ENCODE measurements at regions not wholly inside any gene's neighbourhood (a gene's known extent, or its start where the extent isn't known, plus 50 kb on each side); places are given as distances from the start of the nearest gene placed in this dataset.

DNA sequence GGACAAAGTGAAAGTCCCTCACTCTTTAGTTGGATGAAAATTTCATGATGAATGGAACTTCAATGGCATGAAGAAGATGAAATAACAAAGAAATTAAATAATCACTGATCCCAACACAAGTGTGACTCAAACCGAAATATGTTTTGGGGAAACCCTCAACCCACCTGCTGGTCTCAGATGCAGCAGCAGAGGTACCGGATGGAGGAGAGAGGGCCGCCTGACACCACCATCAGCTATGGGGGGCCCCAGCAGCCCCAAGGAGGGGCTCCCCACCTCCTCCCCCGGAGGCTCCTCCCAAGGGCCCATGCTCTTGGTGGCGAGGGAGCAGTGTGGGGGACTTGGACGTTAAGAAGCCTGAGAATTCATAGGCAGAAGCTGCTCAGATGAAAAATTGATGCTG is 137.2 kb upstream of the ADARB2 start:
- Histone ChIP-seq H3K4me1 (ENCODE audit: insufficient read depth, low read length) (no peaks in the 10 kb centered on the region), H3K4me3 (ENCODE audit: low read length) (no peak overlapping the region), H3K27me3 (ENCODE audit: insufficient read depth, low read length) (no peaks in the 10 kb centered on the region), H3K36me3 (ENCODE audit: insufficient read depth, low read length) (no peaks in the 10 kb centered on the region), H3K9me3 (ENCODE audit: insufficient read depth, low read depth, low read length) (peaks cover 9% of the 10 kb centered on the region), H3K9ac (ENCODE audit: low read depth, low read length) (no peak overlapping the region), H3K27ac (ENCODE audit: low read depth, low read length) (no peak overlapping the region)
- WGBS, result 92% methylated on average over 6 of the region's 6 CpGs

DNA sequence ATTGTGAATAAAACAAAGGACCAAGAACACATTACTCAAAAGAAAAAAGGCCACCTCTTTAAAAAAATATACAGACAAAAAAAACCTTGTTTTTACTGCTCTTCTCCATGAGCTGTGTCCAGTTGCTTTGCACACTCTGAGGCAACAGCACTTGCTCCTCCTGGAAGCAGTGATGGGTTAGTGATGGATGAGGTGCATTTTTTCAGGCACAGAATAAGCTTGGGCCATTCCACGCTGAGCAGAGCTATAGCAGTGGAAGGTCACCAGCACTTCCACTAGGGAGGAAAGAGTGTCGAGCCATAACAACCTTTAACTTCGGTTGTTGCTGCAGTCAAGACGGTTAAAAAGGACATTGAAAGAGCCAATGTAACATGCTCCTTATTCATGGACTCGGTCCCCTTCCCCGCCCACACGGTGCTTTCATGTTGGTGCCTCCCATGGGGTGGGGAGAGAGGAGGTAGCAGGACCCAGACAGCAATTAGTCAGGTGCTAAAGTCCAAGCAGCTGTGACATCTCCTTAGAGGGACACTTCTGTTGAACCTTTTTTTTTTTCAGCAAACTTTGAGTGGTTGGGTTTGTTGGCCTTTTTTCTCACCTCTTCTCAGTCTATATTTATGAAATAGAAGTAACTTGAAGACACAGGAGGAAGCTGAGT is 136.5 kb upstream of the ADARB2 start:
- 88% methylated on average over 7 of the region's 7 CpGs for WGBS
- no peaks in the 10 kb centered on the region for H3K4me1 ChIP-seq (ENCODE audit: insufficient read depth, low read length)
- no peak overlapping the region for H3K4me3 ChIP-seq (ENCODE audit: low read length)
- peaks cover 9% of the 10 kb centered on the region for H3K9me3 ChIP-seq (ENCODE audit: insufficient read depth, low read depth, low read length)
- H3K36me3 ChIP-seq (ENCODE audit: insufficient read depth, low read length), result no peaks in the 10 kb centered on the region
- H3K27me3 ChIP-seq (ENCODE audit: insufficient read depth, low read length), result no peaks in the 10 kb centered on the region
- H3K9ac ChIP-seq (ENCODE audit: low read depth, low read length), result no peak overlapping the region
- no peak overlapping the region for H3K27ac ChIP-seq (ENCODE audit: low read depth, low read length)

DNA sequence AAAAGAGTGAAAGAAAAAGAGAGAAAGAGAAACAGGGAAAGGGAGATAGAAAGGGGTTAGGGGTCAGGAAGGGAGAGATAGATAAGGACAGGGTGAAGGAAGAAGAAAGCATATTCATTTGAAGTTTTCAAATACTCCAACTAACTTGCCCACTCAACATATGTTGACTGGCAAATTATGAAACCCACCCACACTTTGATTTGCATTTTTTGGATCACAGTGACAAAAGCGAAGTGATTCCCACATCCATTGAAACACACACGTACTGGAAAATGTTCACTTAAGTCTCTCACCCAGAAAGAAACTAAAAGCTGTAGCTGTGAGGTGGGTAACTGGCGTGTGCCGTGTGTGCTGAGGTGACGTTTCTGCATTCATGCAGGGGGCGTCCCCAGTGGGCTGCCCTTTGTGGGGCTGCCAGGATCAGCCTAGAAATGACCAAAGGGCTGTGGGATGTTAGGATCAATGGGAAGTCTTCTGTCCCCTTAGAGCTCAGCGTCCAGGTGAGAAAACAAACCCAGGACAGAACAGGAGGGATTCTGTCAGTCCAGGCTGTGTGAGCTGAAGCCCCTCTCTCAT is 134.9 kb upstream of the ADARB2 start:
- 93% methylated on average over 7 of the region's 7 CpGs for WGBS
- Histone ChIP-seq H3K36me3 (ENCODE audit: insufficient read depth, low read length) (no peaks in the 10 kb centered on the region), H3K27me3 (ENCODE audit: insufficient read depth, low read length) (no peaks in the 10 kb centered on the region), H3K9me3 (ENCODE audit: insufficient read depth, low read depth, low read length) (peaks cover 9% of the 10 kb centered on the region), H3K4me1 (ENCODE audit: insufficient read depth, low read length) (no peaks in the 10 kb centered on the region), H3K27ac (ENCODE audit: low read depth, low read length) (no peak overlapping the region), H3K4me3 (ENCODE audit: low read length) (no peak overlapping the region), H3K9ac (ENCODE audit: low read depth, low read length) (no peak overlapping the region)

DNA sequence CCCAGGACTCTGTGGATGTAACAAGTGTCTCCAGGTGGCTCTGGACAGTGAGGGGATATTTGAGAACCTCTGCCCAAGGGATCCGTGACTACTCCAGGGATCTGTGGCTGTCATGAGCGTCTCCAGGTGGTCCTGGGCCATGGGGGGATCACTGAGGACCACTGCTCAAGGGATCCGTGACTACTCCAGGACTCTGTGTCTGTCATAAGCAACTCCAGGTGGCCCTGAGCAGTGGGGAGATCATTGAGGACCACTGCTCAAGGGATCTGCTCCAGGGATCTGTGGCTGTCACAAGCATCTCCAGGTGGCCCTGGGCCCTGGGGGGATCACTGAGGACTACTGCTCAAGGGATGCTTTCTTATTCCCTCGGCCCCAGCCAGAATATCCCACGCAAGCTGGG is 133.2 kb upstream of the ADARB2 start:
- peaks cover 4% of the 10 kb centered on the region for H3K9me3 ChIP-seq (ENCODE audit: insufficient read depth, low read depth, low read length)
- no peak overlapping the region for H3K27ac ChIP-seq (ENCODE audit: low read depth, low read length)
- H3K4me1 ChIP-seq (ENCODE audit: insufficient read depth, low read length), result no peaks in the 10 kb centered on the region
- WGBS, result 83% methylated on average over 5 of the region's 5 CpGs
- no peaks in the 10 kb centered on the region for H3K27me3 ChIP-seq (ENCODE audit: insufficient read depth, low read length)
- no peaks in the 10 kb centered on the region for H3K36me3 ChIP-seq (ENCODE audit: insufficient read depth, low read length)
- H3K9ac ChIP-seq (ENCODE audit: low read depth, low read length), result no peak overlapping the region
- H3K4me3 ChIP-seq (ENCODE audit: low read length), result no peak overlapping the region

DNA sequence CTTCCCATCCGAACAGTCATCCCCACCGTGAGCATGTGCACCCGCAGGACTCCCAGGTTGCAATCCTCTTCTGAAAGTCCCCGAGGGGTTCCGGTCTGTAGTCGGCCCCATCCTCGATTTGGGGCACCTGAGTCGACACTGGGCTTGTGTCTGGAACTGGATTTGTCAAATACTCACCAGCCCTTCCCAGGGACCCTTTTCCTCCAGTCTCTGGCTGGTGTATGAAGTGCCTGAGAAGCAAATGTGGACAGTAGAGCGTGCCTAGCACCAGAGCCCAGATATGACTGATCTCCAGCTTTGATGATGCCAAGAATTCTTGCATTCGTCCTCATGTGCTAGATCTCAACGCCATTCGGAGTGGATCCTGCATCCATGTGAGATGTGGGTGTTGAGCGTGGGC is 132.5 kb upstream of the ADARB2 start:
- Histone ChIP-seq H3K9ac (ENCODE audit: low read depth, low read length) (no peak overlapping the region), H3K9me3 (ENCODE audit: insufficient read depth, low read depth, low read length) (0 out of 2 replicates have a peak, but pooled peaks cover 6% of the 10 kb centered on the region), H3K27ac (ENCODE audit: low read depth, low read length) (no peak overlapping the region), H3K4me3 (ENCODE audit: low read length) (no peak overlapping the region), H3K27me3 (ENCODE audit: insufficient read depth, low read length) (no peaks in the 10 kb centered on the region), H3K4me1 (ENCODE audit: insufficient read depth, low read length) (no peaks in the 10 kb centered on the region), H3K36me3 (ENCODE audit: insufficient read depth, low read length) (no peaks in the 10 kb centered on the region)
- WGBS, result 95% methylated on average over 13 of the region's 13 CpGs

DNA sequence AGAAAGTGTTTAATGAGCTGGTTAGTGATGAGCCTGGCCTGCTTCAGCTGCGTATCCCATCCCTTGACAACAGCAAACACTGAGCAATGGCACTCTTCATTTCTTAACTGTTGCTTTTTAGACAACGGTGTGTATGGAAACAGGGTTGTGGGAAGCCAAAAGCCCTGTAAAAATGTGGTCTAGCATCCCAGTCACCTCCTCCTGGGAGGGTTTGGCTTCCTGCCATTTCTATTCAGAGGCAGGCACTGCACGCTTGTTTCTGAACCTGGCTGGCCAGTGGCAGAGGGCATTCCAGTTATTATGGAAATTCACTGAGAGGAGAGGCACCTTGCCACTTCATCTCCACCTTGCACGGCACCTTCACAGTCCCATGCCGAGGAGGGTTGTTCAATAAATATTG is 123.0 kb upstream of the ADARB2 start:
- no peak overlapping the region for H3K27ac ChIP-seq (ENCODE audit: low read depth, low read length)
- no peak overlapping the region for H3K4me3 ChIP-seq (ENCODE audit: low read length)
- no peaks in the 10 kb centered on the region for H3K4me1 ChIP-seq (ENCODE audit: insufficient read depth, low read length)
- WGBS, result 85% methylated on average over 5 of the region's 5 CpGs
- peaks cover 17% of the 10 kb centered on the region; the same call in 1 of the 2 replicates for H3K9me3 ChIP-seq (ENCODE audit: insufficient read depth, low read depth, low read length)
- H3K27me3 ChIP-seq (ENCODE audit: insufficient read depth, low read length), result no peaks in the 10 kb centered on the region
- no peak overlapping the region for H3K9ac ChIP-seq (ENCODE audit: low read depth, low read length)
- H3K36me3 ChIP-seq (ENCODE audit: insufficient read depth, low read length), result no peaks in the 10 kb centered on the region

DNA sequence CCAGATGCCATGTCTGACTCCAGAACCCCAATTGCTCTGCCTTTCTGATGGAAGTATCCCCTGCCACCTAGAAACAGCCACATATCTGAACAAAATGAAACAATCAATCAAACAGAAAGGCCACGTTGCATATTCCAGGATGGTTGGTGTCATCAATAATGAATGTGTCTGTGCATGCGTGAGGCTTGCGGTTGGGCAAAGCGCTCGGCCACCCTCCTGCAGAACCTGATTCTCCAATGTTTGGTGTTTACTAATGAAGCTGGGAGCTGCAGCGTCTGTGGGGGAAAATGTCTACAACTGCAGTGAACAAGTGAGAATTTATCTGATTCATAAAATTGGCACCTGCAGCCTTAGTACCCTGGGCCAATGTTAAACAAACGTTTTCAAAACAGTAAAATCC is 121.2 kb upstream of the ADARB2 start:
- WGBS, result 87% methylated on average over 7 of the region's 7 CpGs
- Histone ChIP-seq H3K36me3 (ENCODE audit: insufficient read depth, low read length) (no peaks in the 10 kb centered on the region), H3K27me3 (ENCODE audit: insufficient read depth, low read length) (no peaks in the 10 kb centered on the region), H3K27ac (ENCODE audit: low read depth, low read length) (no peak overlapping the region), H3K4me1 (ENCODE audit: insufficient read depth, low read length) (no peaks in the 10 kb centered on the region), H3K9me3 (ENCODE audit: insufficient read depth, low read depth, low read length) (0 out of 2 replicates have a peak, but pooled peaks cover 1% of the 10 kb centered on the region), H3K9ac (ENCODE audit: low read depth, low read length) (no peak overlapping the region), H3K4me3 (ENCODE audit: low read length) (no peak overlapping the region)

DNA sequence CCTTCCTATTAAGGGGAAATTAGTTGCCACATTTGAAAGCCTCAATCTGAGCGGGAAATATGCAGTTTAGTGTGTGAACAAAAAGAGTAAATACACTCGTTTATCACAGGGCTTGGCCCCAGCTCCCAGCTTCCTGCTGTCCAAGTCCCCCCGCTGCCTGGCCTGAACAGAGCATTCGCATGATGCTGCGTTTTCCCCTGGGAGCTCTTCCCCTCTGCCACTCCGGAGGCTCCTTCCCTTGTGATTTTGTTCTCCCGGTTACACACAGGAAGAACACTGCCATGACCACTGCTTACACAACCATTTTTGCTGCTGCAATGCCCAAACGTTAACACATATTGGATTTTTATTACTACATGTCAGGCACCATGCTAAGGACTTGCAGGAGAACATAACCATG is 120.7 kb upstream of the ADARB2 start:
- Histone ChIP-seq H3K4me1 (ENCODE audit: insufficient read depth, low read length) (no peaks in the 10 kb centered on the region), H3K9me3 (ENCODE audit: insufficient read depth, low read depth, low read length) (no peaks in the 10 kb centered on the region), H3K9ac (ENCODE audit: low read depth, low read length) (no peak overlapping the region), H3K27ac (ENCODE audit: low read depth, low read length) (no peak overlapping the region), H3K36me3 (ENCODE audit: insufficient read depth, low read length) (no peaks in the 10 kb centered on the region), H3K4me3 (ENCODE audit: low read length) (no peak overlapping the region), H3K27me3 (ENCODE audit: insufficient read depth, low read length) (no peaks in the 10 kb centered on the region)
- WGBS, result 89% methylated on average over 8 of the region's 8 CpGs

DNA sequence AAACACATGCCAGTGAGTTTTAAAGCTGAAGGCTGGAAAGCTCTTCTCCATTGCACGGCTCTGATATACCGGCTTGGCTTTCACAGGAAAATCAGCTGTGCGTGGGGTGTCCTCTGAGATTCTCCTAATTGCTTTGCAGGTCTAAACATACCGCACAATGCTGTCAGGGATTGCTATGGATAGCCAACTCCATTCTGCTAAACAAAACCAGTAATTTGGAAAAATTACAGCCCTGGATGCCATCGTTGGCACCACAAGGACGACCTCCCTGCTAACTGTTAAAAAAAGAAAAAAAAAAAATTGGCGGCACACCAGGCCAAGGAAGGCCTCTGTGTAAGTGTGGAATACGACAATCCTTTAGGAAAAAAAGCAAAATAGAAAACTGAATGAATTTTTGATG is 118.6 kb upstream of the ADARB2 start:
- Histone ChIP-seq H3K4me3 (ENCODE audit: low read length) (no peak overlapping the region), H3K9ac (ENCODE audit: low read depth, low read length) (no peak overlapping the region), H3K9me3 (ENCODE audit: insufficient read depth, low read depth, low read length) (no peaks in the 10 kb centered on the region), H3K36me3 (ENCODE audit: insufficient read depth, low read length) (no peaks in the 10 kb centered on the region), H3K27ac (ENCODE audit: low read depth, low read length) (no peak overlapping the region), H3K4me1 (ENCODE audit: insufficient read depth, low read length) (no peaks in the 10 kb centered on the region), H3K27me3 (ENCODE audit: insufficient read depth, low read length) (no peaks in the 10 kb centered on the region)
- WGBS, result 96% methylated on average over 8 of the region's 8 CpGs

DNA sequence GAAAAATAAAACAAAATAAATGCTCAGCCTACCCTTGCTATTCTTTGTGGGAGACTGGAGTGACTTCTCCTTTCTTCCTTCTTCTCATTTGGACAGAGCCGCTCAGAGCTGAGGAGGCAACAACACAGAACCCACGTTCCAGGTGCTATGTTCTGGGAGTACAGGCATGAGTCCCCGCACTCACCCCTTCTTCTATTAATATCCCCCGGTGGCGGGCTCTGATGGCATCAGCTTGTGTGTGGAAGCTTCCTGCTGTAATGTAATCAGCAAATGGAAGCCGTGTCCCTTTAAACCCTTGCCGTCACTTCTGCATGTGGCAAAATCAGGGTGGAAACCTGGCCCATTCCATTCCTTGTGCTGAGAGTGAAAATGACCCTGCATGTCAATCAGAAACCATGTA is 116.9 kb upstream of the ADARB2 start:
- Histone ChIP-seq H3K4me3 (ENCODE audit: low read length) (no peak overlapping the region), H3K4me1 (ENCODE audit: insufficient read depth, low read length) (no peaks in the 10 kb centered on the region), H3K27ac (ENCODE audit: low read depth, low read length) (no peak overlapping the region), H3K36me3 (ENCODE audit: insufficient read depth, low read length) (no peaks in the 10 kb centered on the region), H3K9me3 (ENCODE audit: insufficient read depth, low read depth, low read length) (no peaks in the 10 kb centered on the region), H3K27me3 (ENCODE audit: insufficient read depth, low read length) (no peaks in the 10 kb centered on the region), H3K9ac (ENCODE audit: low read depth, low read length) (no peak overlapping the region)
- WGBS, result 98% methylated on average over 7 of the region's 7 CpGs

DNA sequence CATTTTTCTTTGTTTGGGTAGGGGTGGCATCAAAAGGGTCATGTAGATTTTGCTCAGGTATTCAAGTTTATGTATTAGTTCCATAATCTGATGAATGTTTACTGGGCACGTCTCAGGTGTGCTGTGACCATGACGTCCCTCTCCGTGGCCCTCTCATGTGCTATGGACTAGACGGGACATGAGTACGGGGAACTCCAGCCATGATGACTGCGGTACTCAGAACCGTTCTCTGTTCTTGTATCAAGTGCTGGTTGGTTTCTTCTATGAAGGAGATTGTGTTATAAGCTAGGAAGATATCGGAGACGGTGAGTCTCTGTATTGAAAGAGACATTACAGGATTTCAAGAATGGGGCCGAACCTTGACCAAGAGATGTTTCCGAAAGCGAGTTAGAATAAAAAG is 116.5 kb upstream of the ADARB2 start:
- WGBS, result 95% methylated on average over 12 of the region's 12 CpGs
- no peak overlapping the region for H3K27ac ChIP-seq (ENCODE audit: low read depth, low read length)
- H3K9me3 ChIP-seq (ENCODE audit: insufficient read depth, low read depth, low read length), result no peaks in the 10 kb centered on the region
- H3K4me1 ChIP-seq (ENCODE audit: insufficient read depth, low read length), result no peaks in the 10 kb centered on the region
- H3K27me3 ChIP-seq (ENCODE audit: insufficient read depth, low read length), result no peaks in the 10 kb centered on the region
- H3K36me3 ChIP-seq (ENCODE audit: insufficient read depth, low read length), result no peaks in the 10 kb centered on the region
- H3K4me3 ChIP-seq (ENCODE audit: low read length), result no peak overlapping the region
- H3K9ac ChIP-seq (ENCODE audit: low read depth, low read length), result no peak overlapping the region

DNA sequence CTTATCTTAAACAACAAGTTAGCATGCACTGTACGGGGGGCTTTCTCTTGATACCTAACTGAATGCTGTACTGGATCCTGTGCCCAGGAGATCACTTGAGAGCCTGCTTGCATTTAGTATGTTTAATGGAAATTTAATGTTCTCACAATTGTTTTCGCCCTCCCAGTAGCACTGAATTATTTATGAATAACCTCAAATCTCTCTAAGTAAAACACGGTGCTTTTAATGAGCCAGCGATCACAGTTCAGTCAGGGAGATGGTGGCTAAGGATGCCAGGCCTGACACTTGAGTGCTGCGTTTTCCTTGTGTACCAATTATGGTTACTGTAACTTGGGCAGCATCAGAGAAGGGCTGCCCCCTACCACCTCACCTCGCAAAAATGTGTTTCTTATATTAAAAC is 115.5 kb upstream of the ADARB2 start:
- H3K4me1 ChIP-seq (ENCODE audit: insufficient read depth, low read length), result no peaks in the 10 kb centered on the region
- no peaks in the 10 kb centered on the region for H3K27me3 ChIP-seq (ENCODE audit: insufficient read depth, low read length)
- H3K9ac ChIP-seq (ENCODE audit: low read depth, low read length), result no peak overlapping the region
- H3K9me3 ChIP-seq (ENCODE audit: insufficient read depth, low read depth, low read length), result no peaks in the 10 kb centered on the region
- H3K4me3 ChIP-seq (ENCODE audit: low read length), result no peak overlapping the region
- WGBS, result 96% methylated on average over 6 of the region's 6 CpGs
- no peaks in the 10 kb centered on the region for H3K36me3 ChIP-seq (ENCODE audit: insufficient read depth, low read length)
- H3K27ac ChIP-seq (ENCODE audit: low read depth, low read length), result no peak overlapping the region

Data from HUES64 (cell line).